GM18870 (cell line): ENCODE measurements at regions not wholly inside any gene's neighbourhood (a gene's known extent, or its start where the extent isn't known, plus 50 kb on each side); places are given as distances from the start of the nearest gene placed in this dataset.
"Not testable (repeated sequence)": the region's sequence is repeated elsewhere in the genome, so short reads cannot be mapped to it uniquely, and the experiment has no call there.

Source experiments
- ATAC-seq: cut with Tn5 transposase; IDR thresholded peaks from one replicate; pipeline ENCODE4 v1.9.1; 2021; ENCODE audit warnings: moderate library complexity; ENCODE audit not compliant: unreplicated experiment

DNA sequence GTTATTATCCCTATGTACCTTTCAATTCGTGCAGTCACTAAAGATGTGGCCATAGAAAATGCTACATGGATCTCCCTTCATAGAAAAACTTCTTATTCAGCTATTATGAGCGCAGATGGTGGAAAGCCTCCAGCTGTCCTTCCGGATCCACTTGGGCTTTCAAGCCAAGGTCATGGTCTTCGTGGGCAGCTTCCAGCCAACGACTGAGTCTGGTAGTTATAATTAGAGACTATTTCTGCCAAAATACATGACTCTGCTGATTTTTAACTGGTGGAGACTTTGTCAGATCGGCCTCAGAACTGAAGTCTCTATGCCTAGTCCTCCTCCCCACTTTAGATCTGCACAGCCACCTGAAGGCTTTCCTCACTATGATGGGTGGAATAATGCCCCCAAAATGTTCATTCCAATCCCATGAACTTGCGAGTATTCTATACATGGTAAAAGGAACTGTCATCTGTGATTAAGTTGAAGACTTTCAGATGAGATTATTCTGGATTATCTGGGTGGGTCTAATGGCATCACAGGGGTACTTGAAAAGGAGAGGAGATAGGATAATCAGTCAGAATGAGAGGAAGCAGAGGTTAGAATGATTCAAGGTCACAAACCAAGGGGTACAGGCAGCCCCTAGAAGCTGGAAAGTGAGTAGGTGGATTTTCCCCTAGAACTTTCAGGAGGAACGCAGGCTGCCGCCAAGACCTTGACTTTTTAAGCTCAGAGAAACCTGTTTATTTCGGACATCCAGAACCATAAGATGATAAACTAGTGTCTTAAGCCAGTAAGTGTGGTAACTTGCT lies 171.1 kb upstream of the CXCL13 start:
- no peak for ATAC-seq

DNA sequence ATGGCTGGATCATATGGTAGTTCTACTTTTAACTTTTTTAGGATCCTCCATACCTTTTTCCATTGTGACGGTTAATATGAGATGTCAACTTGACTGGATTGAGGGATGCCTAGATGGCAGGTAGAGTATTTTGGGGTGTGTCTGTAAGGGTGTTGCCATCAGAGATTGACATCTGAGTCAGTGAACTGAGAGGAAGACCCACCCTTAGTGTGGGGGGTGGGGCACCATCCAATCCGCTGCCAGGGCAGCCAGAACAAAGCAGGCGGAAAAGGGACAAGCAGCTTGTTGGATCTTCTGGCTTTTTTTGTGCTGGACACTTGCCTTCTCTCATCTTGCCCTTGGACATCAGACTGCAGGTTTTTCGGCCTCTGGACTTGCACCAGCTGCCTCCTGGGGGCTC lies 168.5 kb upstream of the CXCL13 start:
- ATAC-seq, result no peak

DNA sequence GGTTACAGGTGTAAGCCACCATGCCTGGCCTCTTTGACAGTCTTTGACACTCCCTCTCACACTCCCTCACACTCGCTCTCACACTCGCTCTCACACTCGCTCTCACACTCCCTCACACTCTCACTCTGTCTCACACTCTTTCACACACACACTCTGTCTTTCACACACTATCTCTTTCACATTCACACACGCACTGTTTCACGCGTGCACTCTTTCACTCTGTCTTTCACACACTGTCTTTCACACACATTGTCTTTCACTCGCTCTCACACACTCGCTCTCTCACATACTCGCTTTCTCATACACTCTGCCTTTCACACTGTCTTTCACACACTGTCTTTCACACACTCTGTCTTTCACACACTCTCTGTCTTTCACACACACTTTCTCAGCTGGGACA lies 167.1 kb upstream of the CXCL13 start:
- no peak for ATAC-seq

DNA sequence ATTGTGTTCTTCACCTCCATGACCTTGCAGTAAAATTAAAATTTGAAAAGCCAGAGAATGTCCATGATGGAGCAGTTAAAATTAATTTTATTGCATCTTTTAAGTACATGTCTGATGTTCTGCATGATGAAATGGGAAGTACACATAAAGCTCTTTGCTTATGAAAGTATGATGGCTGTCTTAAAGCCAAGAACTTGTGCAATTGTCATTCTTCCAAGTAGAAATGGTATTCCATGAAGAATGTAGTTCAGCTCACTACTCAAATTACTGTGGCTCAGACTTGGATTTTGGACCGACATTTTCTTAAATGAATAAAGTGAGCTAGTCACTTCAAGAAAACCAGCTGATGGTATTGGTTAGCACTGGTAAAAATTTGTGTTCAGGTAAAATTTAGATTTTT lies 161.7 kb upstream of the CXCL13 start:
- ATAC-seq, result no peak

DNA sequence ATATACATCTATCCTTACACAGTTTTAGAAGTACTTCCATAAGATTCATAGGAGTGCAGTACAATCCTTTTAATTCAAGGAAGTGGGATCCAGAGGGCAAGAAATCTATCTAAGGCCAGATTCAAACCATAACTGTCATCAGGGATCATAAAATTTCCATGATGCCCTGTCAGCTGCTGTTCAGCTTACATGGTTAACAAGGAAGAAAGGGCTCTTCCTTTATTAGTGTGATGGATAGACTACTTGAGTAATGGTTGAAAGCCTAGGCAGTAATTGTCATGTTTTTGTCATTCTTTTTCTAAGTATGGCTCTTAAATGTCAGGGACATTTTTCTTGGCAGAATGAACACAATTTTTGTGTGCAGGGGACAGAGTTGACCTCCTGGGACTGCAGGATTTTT lies 159.8 kb upstream of the CXCL13 start:
- no peak for ATAC-seq

DNA sequence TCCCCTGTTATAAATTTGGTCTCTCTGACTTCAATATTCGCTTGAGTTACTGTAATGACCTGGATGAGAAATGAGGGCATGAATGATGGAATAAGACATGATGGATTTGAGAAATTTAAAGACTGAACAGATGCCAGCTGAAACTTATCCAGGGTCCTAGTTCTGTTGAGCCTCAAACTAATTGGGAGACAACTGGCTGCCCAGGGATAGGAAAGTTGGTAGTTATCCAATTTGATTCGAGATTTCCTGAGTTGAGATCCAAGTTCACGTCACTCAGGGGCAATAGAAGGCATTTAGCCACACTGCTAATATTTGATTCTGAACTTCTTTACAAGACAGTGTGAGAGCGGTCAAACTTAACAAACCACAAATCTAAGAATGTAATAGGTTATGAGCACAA lies 159.0 kb upstream of the CXCL13 start:
- no peak for ATAC-seq

DNA sequence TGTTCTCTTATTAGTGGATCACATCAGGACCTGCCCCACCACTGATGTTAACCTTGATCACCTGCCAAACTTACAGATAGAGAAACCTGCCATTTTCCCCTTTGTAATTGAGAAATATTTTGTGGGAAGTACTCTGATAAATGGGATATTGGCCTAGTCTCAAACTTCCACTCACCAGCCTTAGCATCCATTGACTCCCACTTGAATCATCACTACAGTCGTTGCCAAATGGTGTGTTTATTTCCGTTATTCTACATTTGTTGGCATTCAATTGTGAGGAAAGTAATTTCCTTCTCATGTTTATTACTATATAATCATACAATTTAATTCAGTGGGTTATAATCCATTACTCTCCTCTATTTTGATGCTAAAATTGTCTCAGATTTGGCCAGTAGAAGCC lies 156.4 kb upstream of the CXCL13 start:
- no peak for ATAC-seq

DNA sequence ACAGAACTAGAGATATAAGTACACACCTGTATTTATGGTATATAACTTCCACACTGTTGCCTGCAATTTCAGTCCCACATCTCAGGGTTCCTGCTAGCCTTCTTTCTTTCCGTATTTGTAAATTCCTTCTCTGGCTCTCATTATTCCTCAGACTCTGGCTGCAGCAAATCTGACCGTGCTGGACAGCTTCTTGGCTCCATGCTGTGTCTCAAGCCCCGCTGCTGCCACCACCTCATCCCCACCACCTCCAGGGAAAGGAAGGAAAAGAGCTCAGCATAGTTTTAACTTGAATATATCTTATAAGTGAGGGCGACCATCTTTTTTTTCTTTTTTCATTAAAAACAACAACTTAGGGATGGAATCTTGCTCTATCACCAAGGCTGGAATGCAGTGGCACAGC lies 155.6 kb upstream of the CXCL13 start:
- no peak for ATAC-seq

DNA sequence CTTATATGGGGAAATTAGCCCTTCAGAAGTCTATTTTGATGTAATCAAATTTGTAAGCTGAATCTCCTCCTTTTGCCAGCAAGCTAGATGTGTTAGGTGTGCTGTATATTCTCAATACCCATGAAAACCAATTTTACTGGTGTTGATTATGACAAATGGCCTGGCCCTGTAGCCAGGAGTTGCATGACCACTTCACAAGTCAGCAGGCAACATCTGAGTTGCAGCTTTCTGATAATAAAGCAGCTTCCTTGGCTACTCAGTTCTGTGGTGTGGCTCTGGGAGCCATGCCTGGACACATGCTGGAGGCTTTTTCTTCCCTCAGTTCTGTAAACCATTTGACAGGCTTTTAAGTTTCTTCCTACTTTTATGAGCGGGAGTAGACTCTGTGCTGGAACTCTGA lies 154.1 kb upstream of the CXCL13 start:
- no peak for ATAC-seq

DNA sequence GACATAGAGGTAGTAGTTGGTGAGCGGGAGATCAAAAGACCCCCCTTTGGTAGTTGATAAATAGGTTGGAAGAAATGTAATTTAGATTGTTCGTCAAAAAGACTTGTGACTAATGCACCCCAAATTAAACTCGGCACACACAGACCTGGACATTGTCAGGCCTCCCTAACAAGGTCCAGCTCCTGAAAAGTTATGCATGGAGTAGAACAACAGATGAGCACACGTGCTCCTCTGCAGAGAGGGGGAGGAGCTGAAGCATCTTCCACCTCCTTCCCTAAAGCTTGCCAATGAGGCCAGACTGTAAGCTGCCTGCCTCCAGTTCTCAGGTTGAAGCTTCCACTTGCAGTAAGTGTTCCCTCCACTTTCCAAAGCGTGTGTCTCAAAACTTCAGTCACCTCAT lies 153.5 kb upstream of the CXCL13 start:
- not testable (repeated sequence) for ATAC-seq

DNA sequence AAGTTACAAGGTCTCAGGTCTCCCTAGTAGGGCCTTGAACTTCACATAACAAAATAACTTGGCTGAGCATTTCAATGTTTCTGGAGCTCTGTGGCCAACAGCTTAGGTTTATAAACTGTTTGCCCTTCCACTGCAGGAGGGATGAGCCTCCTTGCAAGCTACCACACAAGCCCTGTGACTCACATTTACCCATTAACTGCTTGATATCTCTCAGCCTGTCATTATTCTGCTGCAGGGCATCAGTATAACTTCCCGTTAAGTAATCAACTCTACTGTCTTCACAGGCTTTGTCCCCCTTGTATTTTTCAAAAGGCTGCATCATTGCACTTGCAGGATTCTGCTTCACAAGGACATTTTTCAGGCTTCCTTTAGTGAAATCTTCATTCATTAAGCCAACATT lies 151.7 kb upstream of the CXCL13 start:
- no peak for ATAC-seq

DNA sequence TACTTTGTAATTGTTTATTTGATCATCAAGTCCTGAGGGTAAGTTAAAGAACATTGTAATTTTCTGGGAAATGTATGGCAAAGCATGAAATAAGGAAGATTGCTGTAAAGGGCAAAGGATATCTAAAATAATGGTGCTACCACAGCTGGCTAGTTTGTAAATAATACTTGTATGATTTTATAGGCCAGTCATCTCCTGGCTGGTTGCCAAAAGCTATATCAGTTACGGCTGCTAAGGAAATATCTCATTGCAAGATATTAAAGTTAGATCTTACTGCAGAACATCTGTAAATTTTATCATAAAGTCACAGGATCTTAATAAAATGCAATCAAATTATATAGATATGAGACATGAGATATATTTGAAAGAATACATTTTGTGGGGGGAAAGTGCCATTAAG lies 150.8 kb upstream of the CXCL13 start:
- no peak for ATAC-seq

DNA sequence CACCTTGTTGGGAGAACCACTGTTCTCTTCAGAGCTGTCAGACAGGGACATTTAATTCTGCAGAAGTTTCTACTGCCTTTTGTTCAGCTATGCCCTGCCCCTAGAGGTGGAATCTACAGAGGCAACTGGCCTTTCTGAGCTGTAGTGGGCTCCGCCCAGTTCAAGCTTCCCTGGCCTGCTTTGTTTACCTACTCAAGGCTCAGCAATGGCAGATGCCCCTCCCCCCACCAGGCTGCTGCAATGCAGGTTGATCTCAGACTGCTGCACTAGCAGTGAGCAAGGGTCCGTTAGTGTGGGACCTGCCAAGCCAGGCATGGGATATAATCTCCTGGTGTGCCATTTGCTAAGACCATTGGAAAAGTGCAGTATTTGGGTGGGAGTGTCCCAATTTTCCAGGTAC lies 141.5 kb upstream of the CXCL13 start:
- not testable (repeated sequence) for ATAC-seq

DNA sequence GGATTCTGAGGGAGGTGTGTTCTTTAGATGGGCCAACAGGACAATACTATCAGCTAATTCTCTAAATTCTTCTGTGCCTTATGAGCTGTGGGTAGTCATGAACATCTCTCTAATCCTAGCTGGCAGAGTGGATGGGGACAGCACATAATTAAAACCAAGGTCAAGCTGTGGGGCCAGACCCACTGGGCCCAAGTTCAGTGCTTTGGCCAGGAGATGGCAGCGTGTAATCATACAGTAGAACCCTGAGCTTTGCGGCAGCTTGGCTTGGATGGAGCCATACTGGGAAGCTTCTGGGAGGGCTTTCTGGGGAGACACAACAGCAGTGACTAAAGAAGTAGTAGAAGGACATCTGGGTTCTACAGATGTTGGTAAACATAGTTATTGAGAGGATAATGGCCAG lies 140.3 kb upstream of the CXCL13 start:
- ATAC-seq, result no peak

DNA sequence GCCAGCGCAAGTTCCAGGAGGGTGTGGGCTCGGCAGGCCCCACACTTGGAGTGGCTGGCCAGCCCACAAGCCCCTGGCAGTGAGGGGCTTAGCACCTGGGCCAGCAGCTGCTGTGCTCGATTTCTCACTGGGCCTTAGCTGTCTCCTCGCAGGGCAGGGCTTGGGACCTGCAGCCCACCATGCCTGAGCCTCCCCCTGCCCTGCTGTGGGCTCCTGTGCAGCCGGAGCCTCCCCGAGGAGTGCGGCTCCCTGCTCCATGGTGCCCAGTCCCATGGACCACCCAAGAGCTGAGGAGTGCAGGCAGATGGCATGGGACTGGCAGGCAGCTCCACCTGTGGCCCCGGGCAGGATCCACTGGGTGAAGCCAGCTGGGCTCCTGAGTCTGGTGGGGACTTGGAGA lies 139.2 kb upstream of the CXCL13 start:
- no peak for ATAC-seq

DNA sequence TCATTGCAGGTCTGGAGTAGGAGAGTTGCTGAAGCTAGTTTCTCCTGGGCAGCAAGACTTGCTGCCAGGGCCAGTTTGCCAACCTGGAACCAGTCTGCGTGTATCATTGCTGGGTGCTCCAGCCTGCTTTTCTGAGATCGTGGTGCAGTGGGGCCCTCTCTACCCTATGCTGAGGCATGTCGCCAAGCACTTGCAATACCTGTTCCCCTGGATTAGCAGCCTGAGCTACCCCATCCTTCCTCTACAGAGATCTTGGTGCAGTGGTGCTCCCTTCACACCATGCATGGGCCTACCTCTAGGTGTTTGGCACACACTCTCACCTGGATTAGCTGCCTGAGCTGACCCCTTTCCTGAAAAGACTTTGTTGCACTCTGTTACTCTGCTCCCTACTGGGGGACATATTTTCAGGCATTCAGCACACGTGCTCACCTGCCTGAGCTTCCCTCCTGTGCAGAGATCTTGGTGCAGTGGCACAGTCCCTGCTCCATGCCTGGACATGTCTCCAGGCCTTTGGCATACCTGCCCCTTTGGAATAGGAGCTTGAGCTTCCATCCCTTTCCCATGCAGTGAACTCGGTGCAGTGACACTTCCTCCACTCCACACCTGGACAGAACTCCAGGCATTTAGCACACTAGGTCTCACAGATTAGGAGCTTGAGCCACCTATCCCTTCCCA lies 133.7 kb upstream of the CXCL13 start:
- ATAC-seq, result no peak

DNA sequence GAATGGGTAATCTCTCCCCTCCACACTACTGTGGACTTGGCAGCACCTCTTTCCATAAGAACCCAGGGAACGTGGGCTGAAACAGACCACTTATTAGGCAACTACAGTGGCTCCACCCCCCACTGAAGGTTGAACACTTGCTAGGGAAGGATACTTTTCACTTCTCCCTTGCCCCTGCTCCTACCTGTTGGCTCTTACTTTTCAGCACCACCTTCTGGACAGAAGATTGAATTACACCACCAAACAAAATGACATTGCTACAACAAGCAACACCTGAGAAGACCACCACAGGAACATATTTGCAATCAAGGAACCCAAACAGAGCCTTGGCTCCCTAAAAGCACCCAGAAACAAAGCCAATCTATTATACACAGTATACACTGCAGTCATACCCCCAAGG lies 132.1 kb upstream of the CXCL13 start:
- no peak for ATAC-seq

DNA sequence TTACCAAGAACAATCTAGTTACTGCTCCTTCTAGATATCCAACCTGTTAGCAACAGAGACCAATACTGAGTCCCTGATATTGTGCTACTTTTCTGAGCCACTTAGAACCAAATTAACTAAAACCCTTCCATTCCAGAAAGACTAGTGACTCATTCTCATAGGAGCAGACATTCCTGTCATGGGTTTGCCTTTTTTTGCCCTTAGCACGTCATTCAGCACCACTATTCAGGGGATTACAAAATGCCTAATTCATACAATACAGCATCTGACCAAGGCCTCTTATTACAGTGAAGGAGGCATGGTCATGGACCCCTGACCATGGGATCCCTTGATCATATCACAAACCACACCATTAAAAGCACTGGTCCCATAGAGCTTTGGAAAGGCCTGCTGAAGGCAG lies 123.8 kb upstream of the CXCL13 start:
- ATAC-seq, result no peak

DNA sequence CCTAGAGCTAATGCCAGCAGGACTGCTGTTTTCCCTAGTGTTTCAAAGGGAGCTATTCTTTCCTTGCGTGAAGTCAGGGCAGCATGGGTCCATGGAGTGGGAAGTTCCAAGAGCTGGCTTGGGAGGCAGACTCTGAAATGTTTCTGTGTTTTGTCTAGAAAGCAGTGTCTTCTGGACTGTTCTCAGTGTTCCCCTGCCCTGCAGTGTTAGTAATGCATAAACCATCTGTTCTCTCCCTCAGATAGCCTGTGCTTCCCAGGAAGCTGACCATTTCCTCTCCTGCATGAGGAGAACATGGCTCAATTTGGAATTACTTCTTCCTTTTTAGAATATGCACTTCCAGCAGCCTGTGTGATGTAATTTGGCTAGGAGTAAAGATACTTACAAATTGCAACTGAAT lies 116.7 kb upstream of the CXCL13 start:
- ATAC-seq, result no peak

DNA sequence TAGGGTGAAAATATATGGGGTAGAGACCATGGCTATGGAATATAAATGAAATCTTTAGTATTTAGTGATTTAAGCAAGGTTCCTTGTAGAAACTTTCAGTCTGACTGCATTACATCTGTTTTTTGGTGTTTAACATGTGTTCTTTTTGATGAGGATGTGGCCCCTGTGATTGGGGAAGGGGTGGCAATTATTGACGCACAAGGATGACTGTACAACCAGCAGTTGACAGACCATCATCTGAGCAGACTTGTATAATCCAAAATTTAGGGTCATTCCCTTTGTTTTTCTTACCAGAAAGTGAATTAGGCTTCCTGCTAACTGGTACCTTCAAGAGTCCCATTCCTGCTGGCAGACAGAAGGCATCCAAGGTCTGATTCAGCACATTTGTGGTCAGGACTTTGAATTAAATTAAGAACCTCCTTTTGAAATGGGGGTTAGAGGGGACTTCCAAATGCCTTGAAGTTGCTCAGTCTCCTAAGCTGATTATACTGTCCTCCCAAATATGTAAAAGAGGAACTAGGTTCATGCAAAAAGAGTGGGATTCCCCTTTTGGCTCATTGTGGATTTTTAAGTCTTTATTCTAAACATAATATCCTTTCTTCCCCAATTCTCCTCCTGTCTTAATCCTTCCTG lies 112.4 kb upstream of the CXCL13 start:
- ATAC-seq, result no peak

DNA sequence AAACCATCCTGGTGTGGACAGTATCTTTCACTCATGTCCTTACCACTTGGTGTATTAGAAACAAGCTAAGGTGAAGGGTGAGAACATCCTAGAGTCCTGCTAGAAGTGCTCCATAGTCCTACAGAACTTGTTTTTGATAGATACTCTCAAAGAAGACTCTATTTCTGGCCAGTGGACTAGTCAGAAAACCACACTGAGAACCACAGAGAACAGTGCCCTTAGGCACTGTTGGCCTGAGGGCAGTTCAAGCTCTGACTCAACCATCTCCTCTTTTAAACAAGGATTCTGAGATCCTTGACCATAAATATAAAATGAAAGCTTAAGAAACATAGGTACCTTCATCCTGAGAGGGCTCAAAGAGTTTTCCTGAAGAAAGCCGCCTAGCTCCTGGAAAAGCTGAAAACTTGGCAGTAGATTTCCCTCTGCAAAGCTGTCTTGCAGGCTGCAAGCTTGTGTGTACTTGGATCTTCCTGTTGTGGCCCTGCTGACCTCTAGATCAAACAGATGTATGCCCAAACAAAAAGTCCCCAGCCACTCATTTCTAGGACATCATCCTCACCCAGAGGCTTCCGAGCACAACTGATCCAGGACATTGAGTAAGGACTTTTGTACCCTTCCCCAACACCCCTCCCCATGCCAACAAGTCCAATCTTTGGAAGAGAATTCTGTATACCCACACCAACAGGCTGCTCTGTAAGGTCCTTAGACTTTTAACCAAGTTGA lies 111.6 kb upstream of the CXCL13 start:
- no peak for ATAC-seq

DNA sequence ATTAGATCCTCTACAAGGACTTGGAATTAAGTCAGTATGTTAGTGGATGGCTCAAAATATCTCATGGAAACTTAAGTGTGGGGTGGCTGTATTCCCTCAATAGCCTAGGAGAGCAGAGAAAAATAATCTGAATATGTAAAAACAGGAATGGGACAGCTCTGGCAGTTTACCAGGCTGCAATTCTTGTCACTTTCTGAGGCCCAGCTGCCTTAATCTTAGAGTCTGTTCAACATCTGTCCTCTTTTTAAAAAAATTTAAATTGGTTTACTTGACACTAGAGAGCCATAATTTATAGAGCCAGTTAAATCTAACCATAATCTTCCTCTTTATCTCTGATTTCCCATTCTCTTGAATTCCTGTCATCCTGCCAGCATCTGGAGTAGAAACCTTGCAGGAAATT lies 109.2 kb upstream of the CXCL13 start:
- no peak for ATAC-seq
